ENCODE measurements at regions not wholly inside any gene's neighbourhood (a gene's known extent, or its start where the extent isn't known, plus 50 kb on each side); places are given as distances from the start of the nearest gene placed in this dataset.

GRCh38 chr13:33891196-33891742 lies 73.3 kb downstream of the RFC3 start:
- TF ChIP-seq POLR2A (IDR thresholded peaks at IDR 0.05; ENCODE audit: low read length) (no peak), GATA1 (IDR thresholded peaks at IDR 0.05; ENCODE audit: low read depth, low read length) (no peak)
- DNase-seq = no peak

DNA sequence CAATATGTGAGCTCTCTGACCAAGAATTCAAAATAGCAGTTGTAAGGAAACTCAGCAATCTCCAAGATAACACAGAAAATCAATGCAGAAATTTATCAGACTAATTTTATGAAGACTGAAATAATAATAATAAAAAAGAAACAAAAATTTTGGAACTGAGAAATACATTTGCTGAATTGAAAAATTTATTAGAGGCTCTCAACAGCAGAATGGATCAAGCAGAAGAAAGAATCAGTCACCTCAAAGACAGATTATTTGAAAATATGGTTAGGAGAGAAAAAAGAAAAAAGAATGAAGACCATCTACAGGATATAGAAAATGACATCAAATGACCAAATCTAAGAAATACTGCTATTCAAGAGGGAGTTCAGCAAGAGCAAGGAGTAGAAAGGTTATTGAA lies 75.6 kb downstream of the RFC3 start:
- no peak for DNase-seq
- no peak for TF ChIP-seq POLR2A (IDR thresholded peaks at IDR 0.05; ENCODE audit: low read length)
- TF ChIP-seq GATA1 (IDR thresholded peaks at IDR 0.05; ENCODE audit: low read depth, low read length) = no peak

- no peak for DNase-seq
- no peak for TF ChIP-seq GATA1 (IDR thresholded peaks at IDR 0.05; ENCODE audit: low read depth, low read length)
- no peak for TF ChIP-seq POLR2A (IDR thresholded peaks at IDR 0.05; ENCODE audit: low read length)
Observed at GRCh38 chr13:33904431-33904830, 86.5 kb downstream of the RFC3 start.

GRCh38 chr13:33908116-33908515 lies 90.2 kb downstream of the RFC3 start:
- TF ChIP-seq GATA1 (IDR thresholded peaks at IDR 0.05; ENCODE audit: low read depth, low read length) (no peak), POLR2A (IDR thresholded peaks at IDR 0.05; ENCODE audit: low read length) (no peak)
- DNase-seq = no peak

DNA sequence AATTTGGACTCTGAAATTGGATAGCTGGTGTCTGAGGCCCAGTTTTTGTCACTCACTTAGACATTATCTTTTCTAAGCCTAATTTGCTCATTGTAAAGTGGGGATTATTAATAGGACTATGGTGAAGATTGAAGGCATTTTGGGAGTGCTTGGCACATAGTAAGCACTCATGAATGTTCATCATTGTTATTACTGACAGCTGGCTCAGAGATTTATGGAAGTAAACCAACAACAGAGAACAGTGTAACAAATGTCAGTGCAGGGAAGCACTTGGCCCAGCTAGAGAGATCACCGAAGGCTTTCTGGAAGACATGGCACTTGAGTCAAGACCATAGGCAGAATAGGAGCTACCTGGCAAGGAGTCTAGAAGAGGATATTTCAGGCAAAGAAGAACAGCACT lies 92.3 kb downstream of the RFC3 start:
- no peak for TF ChIP-seq GATA1 (IDR thresholded peaks at IDR 0.05; ENCODE audit: low read depth, low read length)
- no peak for TF ChIP-seq POLR2A (IDR thresholded peaks at IDR 0.05; ENCODE audit: low read length)
- no peak for DNase-seq

DNA sequence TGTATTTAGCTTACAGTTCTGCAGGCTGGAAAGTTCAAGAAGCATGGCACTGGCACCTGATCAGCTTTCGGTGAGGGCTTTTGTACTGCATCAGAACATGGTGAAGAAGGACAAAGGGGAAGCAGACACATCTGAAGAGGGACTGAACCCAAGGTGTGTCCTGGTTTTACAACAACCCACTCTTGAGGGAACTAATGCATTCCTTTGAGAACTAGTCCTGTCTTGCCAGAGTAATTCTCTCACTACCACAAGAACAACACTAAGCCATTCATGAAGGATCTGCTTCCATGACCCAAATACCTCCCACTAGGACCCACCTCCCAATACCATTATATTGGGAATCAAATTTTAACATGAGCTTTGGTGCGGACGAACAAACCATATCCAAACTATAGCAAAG lies 93.6 kb downstream of the RFC3 start:
- TF ChIP-seq GATA1 (IDR thresholded peaks at IDR 0.05; ENCODE audit: low read depth, low read length) (no peak), POLR2A (IDR thresholded peaks at IDR 0.05; ENCODE audit: low read length) (no peak)
- DNase-seq = no peak

- TF ChIP-seq POLR2A (IDR thresholded peaks at IDR 0.05; ENCODE audit: low read length) = no peak
- TF ChIP-seq GATA1 (IDR thresholded peaks at IDR 0.05; ENCODE audit: low read depth, low read length) = no peak
- DNase-seq = no peak
Observed at GRCh38 chr13:33913829-33914228, 95.9 kb downstream of the RFC3 start.

DNA sequence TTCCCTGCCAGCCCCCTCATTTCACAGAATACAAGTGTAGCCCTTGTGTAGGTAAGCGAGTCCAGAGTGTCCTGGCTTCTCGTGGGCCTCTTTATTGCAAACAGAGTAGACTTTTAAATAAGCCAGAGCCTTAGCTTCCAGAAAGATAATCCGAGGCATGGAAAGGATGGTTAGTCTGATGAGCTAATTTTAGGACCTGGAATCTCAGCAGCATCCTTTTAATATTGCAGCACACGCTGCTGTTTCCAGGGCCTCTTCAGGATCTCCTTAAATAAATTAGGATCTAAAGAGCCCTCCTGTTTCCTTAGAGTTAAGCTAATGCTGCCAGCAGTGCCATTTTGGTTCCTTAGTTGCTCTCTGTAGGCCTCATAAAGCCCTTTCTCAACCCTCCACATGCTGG lies 99.2 kb downstream of the RFC3 start:
- no peak for DNase-seq
- TF ChIP-seq GATA1 (IDR thresholded peaks at IDR 0.05; ENCODE audit: low read depth, low read length) (no peak), POLR2A (IDR thresholded peaks at IDR 0.05; ENCODE audit: low read length) (no peak)

- peak in 1 of 2 experiments; percentile 8 for DNase-seq
- TF ChIP-seq POLR2A (IDR thresholded peaks at IDR 0.05; ENCODE audit: low read length) = no peak
- TF ChIP-seq GATA1 (IDR thresholded peaks at IDR 0.05; ENCODE audit: low read depth, low read length) = no peak
Observed at GRCh38 chr13:33918199-33918932, 100.4 kb downstream of the RFC3 start.

DNA sequence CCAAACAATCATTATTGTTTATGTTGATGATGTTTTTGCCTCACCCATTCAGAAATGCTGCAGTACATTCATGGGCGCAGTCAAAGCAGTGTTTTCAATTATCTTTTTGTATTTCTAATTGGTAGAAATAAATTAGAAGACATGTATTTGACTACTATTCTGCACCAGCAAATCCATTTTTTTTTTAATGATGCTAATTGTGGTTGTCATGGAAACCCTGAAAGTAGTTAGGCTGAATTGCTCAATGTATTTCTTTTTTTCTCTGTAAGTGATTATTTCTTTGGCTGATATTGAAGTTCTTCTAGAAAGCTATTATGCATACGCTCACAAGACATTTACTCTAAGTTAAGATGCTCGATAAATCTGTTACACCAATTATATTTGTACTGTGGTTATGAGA lies 101.2 kb downstream of the RFC3 start:
- no peak for DNase-seq
- no peak for TF ChIP-seq GATA1 (IDR thresholded peaks at IDR 0.05; ENCODE audit: low read depth, low read length)
- no peak for TF ChIP-seq POLR2A (IDR thresholded peaks at IDR 0.05; ENCODE audit: low read length)

DNA sequence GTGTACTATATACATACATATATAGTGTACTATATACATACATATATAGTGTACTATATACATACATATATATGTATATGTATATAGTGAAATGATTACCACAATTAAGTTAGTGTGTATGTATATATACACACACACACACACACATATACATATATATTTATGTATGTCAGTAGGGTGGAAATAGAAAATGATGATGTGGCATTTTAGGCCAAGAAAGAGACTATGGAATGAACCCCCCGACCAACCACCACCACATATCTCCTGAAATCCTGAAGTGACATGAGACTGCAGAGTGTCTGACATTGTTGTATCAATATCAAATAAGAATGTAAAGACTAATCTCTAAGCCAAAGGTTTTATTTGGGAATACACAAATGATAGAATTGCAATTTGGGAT lies 107.6 kb downstream of the RFC3 start:
- no peak for TF ChIP-seq POLR2A (IDR thresholded peaks at IDR 0.05; ENCODE audit: low read length)
- TF ChIP-seq GATA1 (IDR thresholded peaks at IDR 0.05; ENCODE audit: low read depth, low read length) = no peak
- no peak for DNase-seq

- TF ChIP-seq GATA1 (IDR thresholded peaks at IDR 0.05; ENCODE audit: low read depth, low read length) (no peak), POLR2A (IDR thresholded peaks at IDR 0.05; ENCODE audit: low read length) (no peak)
- peak in 1 of 2 experiments; percentile 3 for DNase-seq
Observed at GRCh38 chr13:33927315-33927714, 109.4 kb downstream of the RFC3 start.

GRCh38 chr13:33931397-33932311 lies 113.7 kb downstream of the RFC3 start:
- DNase-seq = peak; percentile 27 to 50
- TF ChIP-seq GATA1 (IDR thresholded peaks at IDR 0.05; ENCODE audit: low read depth, low read length) = no peak
- no peak for TF ChIP-seq POLR2A (IDR thresholded peaks at IDR 0.05; ENCODE audit: low read length)

GRCh38 chr13:33932769-33933406 lies 114.9 kb downstream of the RFC3 start:
- TF ChIP-seq GATA1 (IDR thresholded peaks at IDR 0.05; ENCODE audit: low read depth, low read length) = no peak
- TF ChIP-seq POLR2A (IDR thresholded peaks at IDR 0.05; ENCODE audit: low read length) = no peak
- no peak for DNase-seq

Data from erythroblast (primary cell).